H1 (cell line): ENCODE measurements at regions not wholly inside any gene's neighbourhood (a gene's known extent, or its start where the extent isn't known, plus 50 kb on each side); places are given as distances from the start of the nearest gene placed in this dataset.
"Not testable (repeated sequence)": the region's sequence is repeated elsewhere in the genome, so short reads cannot be mapped to it uniquely, and the experiment has no call there.

Experiments
- POLR2A ChIP-seq, 2 experiments: IDR thresholded peaks; 1 replicate in 1 of 2; 2 replicates in 1 of 2; pipeline ENCODE4 v1.6.1; 2011; ENCODE audit warnings: low read depth in 2 of 2, low read length in 2 of 2, mild to moderate bottlenecking in 2 of 2; ENCODE audit errors: control extremely low read depth in 1 of 2
- POLR2AphosphoS5 ChIP-seq: IDR thresholded peaks from 2 replicates; pipeline ENCODE4 v1.6.1; 2011; ENCODE audit warnings: low read depth, low read length
- RFX5 ChIP-seq: IDR thresholded peaks from 2 replicates; pipeline ENCODE4 v1.6.1; 2011; ENCODE audit warnings: low read depth, low read length, improper control_type of control experiment, borderline replicate concordance
- TCF12 ChIP-seq: IDR thresholded peaks from 2 replicates; pipeline ENCODE4 v1.6.1; 2011; ENCODE audit warnings: low read depth, mild to moderate bottlenecking, low read length
- YY1 ChIP-seq: IDR thresholded peaks from 2 replicates; pipeline ENCODE4 v1.6.1; 2011; ENCODE audit warnings: low read depth, mild to moderate bottlenecking, low read length
- TF ChIP-seq, protein P1 (sequence below), 3 experiments: IDR thresholded peaks; 1 replicate in 2 of 3; 2 replicates in 1 of 3; pipeline versions ENCODE4 v1.5.1 to v1.6.1; 2011; ENCODE audit warnings: low read length in 3 of 3, mild to moderate bottlenecking in 3 of 3, inconsistent platforms in 2 of 3, low read depth in 1 of 3, moderate library complexity in 1 of 3; ENCODE audit not compliant: insufficient read depth in 1 of 3; ENCODE audit errors: control extremely low read depth in 1 of 3

- not testable (repeated sequence) for TF ChIP-seq RFX5; TCF12; POLR2AphosphoS5; YY1; POLR2A (IDR thresholded peaks at IDR 0.05; ENCODE audit: control extremely low read depth in 1 of 2, low read depth in 2 of 2, low read length in 2 of 2)
- TF ChIP-seq, protein P1, sequence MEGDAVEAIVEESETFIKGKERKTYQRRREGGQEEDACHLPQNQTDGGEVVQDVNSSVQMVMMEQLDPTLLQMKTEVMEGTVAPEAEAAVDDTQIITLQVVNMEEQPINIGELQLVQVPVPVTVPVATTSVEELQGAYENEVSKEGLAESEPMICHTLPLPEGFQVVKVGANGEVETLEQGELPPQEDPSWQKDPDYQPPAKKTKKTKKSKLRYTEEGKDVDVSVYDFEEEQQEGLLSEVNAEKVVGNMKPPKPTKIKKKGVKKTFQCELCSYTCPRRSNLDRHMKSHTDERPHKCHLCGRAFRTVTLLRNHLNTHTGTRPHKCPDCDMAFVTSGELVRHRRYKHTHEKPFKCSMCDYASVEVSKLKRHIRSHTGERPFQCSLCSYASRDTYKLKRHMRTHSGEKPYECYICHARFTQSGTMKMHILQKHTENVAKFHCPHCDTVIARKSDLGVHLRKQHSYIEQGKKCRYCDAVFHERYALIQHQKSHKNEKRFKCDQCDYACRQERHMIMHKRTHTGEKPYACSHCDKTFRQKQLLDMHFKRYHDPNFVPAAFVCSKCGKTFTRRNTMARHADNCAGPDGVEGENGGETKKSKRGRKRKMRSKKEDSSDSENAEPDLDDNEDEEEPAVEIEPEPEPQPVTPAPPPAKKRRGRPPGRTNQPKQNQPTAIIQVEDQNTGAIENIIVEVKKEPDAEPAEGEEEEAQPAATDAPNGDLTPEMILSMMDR (IDR thresholded peaks at IDR 0.05; ENCODE audit: control extremely low read depth in 1 of 3, insufficient read depth in 1 of 3, low read depth in 1 of 3, low read length in 3 of 3): not testable (repeated sequence)
These were observed 117.4 kb downstream of the ADSS2 start for GRCh38 chr1:244334315-244334714.
